ENCODE measurements at regions not wholly inside any gene's neighbourhood (a gene's known extent, or its start where the extent isn't known, plus 50 kb on each side); places are given as distances from the start of the nearest gene placed in this dataset.

DNA sequence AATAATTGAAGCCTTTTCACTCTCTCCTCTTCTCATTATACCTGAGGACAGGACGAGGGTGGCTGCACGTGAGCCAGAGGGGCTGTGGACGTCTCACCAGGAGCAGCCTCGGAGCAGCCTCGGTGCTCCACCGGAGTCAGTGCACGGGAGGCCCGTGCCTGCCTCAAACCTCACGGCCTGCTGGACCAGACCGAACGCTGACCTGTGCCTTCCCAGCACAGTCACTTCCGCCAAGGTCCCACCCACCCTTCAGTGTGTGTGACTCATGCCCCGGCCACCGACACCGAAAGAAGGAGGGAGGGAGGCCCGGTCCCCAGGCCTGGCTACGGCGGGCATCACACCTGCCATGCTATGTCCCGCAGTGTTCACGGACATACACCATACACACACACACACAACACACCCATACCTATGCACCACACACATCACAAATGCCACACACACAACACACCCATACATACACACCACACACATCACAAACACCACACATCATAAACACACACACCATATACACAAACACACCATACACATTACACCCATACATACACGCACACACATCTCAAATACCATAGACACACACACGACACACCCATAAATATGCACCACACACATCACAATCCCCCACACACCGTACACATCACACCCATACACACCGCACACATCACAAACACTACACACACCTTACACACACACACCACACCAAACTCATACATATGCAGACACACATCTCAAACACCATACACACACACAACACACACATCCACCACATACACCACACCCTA is 1506.5 kb downstream of the TBC1D22A start:
- dilution Hi-C loops (cut with HindIII; ENCODE audit: low sequenced_read_pairs, unreplicated experiment) (no loop called here), in situ Hi-C loops (cut with MboI; ENCODE audit: low sequenced_read_pairs) (no loop called here), intact Hi-C loops (cut with micrococcal nuclease) (no loop called here)
- DNase-seq (no peak), ATAC-seq (ENCODE audit: low read depth) (no peak)
- H3K4me1 ChIP-seq (ENCODE audit: control insufficient read depth, insufficient read depth, low read length), result no peaks in the 10 kb centered on the region
- H3K4me3 ChIP-seq (ENCODE audit: insufficient read depth, low read depth, low read length), result no peak overlapping the region
- H3K4ac ChIP-seq (ENCODE audit: low read depth, low read length), result no peak overlapping the region
- H4K8ac ChIP-seq (ENCODE audit: low read depth in 2 of 2, low read length in 2 of 2), result no peak overlapping the region
- no TSS peak for BruUV-seq (replicated peaks)
- no peaks in the 10 kb centered on the region for H4K20me1 ChIP-seq (ENCODE audit: insufficient read depth, low read length)
- no peaks in the 10 kb centered on the region for H3K9me1 ChIP-seq (ENCODE audit: insufficient read depth, low read length)
- H3K56ac ChIP-seq (ENCODE audit: extremely low read depth, insufficient read depth, low read length), result no peak overlapping the region
- H3K9ac ChIP-seq (ENCODE audit: low read depth, low read length), result no peak overlapping the region
- no peak overlapping the region for H2AK9ac ChIP-seq (replicated peaks; ENCODE audit: low read depth, low read length, poor library complexity)
- H3K79me1 ChIP-seq (ENCODE audit: low read depth in 1 of 2, low read length in 2 of 2), result no peaks in the 10 kb centered on the region
- peak overlapping the region; percentile 83 for H2BK5ac ChIP-seq (ENCODE audit: low read depth, low read length, poor library complexity, severe bottlenecking)
- H3K27me3 ChIP-seq (ENCODE audit: control insufficient read depth, insufficient read depth, low read length), result no peaks in the 10 kb centered on the region
- H3K4me2 ChIP-seq (ENCODE audit: low read depth, low read length), result no peak overlapping the region
- no peak overlapping the region for H2BK20ac ChIP-seq (ENCODE audit: low read depth, low read length)
- no peak overlapping the region for H3K14ac ChIP-seq (replicated peaks; ENCODE audit: low read depth, low read length)
- no peak overlapping the region for H2BK120ac ChIP-seq (ENCODE audit: low read depth, low read length)
- peak overlapping the region; percentile 32 for H2AFZ ChIP-seq (replicated peaks; ENCODE audit: low read length, poor library complexity)
- H3K27ac ChIP-seq (ENCODE audit: insufficient read depth, low read length), result no peak overlapping the region
- H3K36me3 ChIP-seq (ENCODE audit: control insufficient read depth, insufficient read depth, low read length), result no peaks in the 10 kb centered on the region
- 79 to 100% methylated on average over 2 to 8 of the region's 24 CpGs for WGBS, 2 experiments (ENCODE audit: extremely low coverage in 2 of 2, insufficient read length in 1 of 2)
- ChIA-PET POLR2A (ENCODE audit: unreplicated experiment) (no interaction called here), CTCF (no interaction called here)
- no peak overlapping the region for H3K18ac ChIP-seq (ENCODE audit: low read depth, low read length)
- H4K5ac ChIP-seq (ENCODE audit: low read depth, low read length), result no peak overlapping the region
- no peak overlapping the region for H4K91ac ChIP-seq (ENCODE audit: insufficient read depth, low read depth, low read length)
- H3K23ac ChIP-seq (ENCODE audit: low read depth, low read length), result no peak overlapping the region
- peaks cover 58% of the 10 kb centered on the region for H3K9me3 ChIP-seq (ENCODE audit: control insufficient read depth, insufficient read depth, low read length)
- H2BK15ac ChIP-seq (ENCODE audit: low read depth, low read length), result no peak overlapping the region
- H2AK5ac ChIP-seq (ENCODE audit: low read depth, low read length), result no peak overlapping the region
- TF ChIP-seq NFE2L2 (IDR thresholded peaks at IDR 0.05; ENCODE audit: low read depth, low read length) (no peak), SMC3 (IDR thresholded peaks at IDR 0.05; ENCODE audit: low read depth, low read length) (no peak), CHD1 (IDR thresholded peaks at IDR 0.05; ENCODE audit: low read depth, low read length) (no peak), RFX5 (IDR thresholded peaks at IDR 0.05; ENCODE audit: low read depth, low read length) (no peak), FOS (IDR thresholded peaks at IDR 0.05; ENCODE audit: low read depth, low read length) (no peak), MAFK (IDR thresholded peaks at IDR 0.05; ENCODE audit: low read depth, low read length) (no peak), POLR2A (IDR thresholded peaks at IDR 0.05; ENCODE audit: low read depth, low read length) (no peak), MXI1 (IDR thresholded peaks at IDR 0.05; ENCODE audit: borderline replicate concordance, low read depth, low read length) (no peak), MAZ (IDR thresholded peaks at IDR 0.05; ENCODE audit: borderline replicate concordance, low read depth, low read length) (no peak), RCOR1 (IDR thresholded peaks at IDR 0.05; ENCODE audit: insufficient replicate concordance, low read length) (no peak), RAD21 (IDR thresholded peaks at IDR 0.05; ENCODE audit: low read length) (no peak), CEBPB (IDR thresholded peaks at IDR 0.05; ENCODE audit: low read depth, low read length) (no peak), BHLHE40 (IDR thresholded peaks at IDR 0.05; ENCODE audit: low read depth, low read length) (no peak)
- TF ChIP-seq, protein P1, sequence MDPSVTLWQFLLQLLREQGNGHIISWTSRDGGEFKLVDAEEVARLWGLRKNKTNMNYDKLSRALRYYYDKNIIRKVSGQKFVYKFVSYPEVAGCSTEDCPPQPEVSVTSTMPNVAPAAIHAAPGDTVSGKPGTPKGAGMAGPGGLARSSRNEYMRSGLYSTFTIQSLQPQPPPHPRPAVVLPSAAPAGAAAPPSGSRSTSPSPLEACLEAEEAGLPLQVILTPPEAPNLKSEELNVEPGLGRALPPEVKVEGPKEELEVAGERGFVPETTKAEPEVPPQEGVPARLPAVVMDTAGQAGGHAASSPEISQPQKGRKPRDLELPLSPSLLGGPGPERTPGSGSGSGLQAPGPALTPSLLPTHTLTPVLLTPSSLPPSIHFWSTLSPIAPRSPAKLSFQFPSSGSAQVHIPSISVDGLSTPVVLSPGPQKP (IDR thresholded peaks at IDR 0.05; ENCODE audit: borderline replicate concordance, low read depth, low read length), result no peak
- TF ChIP-seq, protein P2, sequence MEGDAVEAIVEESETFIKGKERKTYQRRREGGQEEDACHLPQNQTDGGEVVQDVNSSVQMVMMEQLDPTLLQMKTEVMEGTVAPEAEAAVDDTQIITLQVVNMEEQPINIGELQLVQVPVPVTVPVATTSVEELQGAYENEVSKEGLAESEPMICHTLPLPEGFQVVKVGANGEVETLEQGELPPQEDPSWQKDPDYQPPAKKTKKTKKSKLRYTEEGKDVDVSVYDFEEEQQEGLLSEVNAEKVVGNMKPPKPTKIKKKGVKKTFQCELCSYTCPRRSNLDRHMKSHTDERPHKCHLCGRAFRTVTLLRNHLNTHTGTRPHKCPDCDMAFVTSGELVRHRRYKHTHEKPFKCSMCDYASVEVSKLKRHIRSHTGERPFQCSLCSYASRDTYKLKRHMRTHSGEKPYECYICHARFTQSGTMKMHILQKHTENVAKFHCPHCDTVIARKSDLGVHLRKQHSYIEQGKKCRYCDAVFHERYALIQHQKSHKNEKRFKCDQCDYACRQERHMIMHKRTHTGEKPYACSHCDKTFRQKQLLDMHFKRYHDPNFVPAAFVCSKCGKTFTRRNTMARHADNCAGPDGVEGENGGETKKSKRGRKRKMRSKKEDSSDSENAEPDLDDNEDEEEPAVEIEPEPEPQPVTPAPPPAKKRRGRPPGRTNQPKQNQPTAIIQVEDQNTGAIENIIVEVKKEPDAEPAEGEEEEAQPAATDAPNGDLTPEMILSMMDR (conservative IDR thresholded peaks at IDR 0.05; ENCODE audit: low read depth, low read length), result no peak
- TF ChIP-seq, protein P3, sequence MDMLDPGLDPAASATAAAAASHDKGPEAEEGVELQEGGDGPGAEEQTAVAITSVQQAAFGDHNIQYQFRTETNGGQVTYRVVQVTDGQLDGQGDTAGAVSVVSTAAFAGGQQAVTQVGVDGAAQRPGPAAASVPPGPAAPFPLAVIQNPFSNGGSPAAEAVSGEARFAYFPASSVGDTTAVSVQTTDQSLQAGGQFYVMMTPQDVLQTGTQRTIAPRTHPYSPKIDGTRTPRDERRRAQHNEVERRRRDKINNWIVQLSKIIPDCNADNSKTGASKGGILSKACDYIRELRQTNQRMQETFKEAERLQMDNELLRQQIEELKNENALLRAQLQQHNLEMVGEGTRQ (IDR thresholded peaks at IDR 0.05; ENCODE audit: low read depth, low read length), result no peak

Measured in IMR-90 (cell line).